ENCODE measurements at regions not wholly inside any gene's neighbourhood (a gene's known extent, or its start where the extent isn't known, plus 50 kb on each side); places are given as distances from the start of the nearest gene placed in this dataset.
"Not testable (repeated sequence)": the region's sequence is repeated elsewhere in the genome, so short reads cannot be mapped to it uniquely, and the experiment has no call there.

DNA sequence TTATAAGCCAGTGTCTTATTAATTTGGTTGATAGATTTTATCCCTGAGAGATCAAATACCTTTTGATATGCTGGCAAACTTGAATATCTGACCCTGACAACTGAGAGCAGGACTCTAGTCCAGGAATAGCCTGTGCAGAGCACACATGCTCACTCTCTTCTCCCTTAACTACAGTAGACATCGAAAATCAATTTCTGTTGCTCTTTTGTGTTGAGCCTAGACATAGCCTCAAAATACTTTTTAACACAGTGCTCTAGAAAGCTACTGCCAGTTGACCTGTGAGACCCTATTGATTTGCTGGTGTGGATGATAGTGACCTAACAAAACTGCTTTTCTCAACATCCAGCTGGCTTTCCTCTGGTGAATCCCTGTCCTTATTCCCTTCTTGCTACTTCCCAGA is 86.4 kb upstream of the ANKRD28 start:
- TF ChIP-seq JUND (IDR thresholded peaks at IDR 0.05; ENCODE audit: low read depth), result no peak
- DNase-seq (ENCODE audit: low read depth in 1 of 2, low spot score in 1 of 2), result no peak
- in situ Hi-C loops (cut with HindIII; ENCODE audit: low pct_unique_long_range_greater_than_20kb, low sequenced_read_pairs), result no loop called here

DNA sequence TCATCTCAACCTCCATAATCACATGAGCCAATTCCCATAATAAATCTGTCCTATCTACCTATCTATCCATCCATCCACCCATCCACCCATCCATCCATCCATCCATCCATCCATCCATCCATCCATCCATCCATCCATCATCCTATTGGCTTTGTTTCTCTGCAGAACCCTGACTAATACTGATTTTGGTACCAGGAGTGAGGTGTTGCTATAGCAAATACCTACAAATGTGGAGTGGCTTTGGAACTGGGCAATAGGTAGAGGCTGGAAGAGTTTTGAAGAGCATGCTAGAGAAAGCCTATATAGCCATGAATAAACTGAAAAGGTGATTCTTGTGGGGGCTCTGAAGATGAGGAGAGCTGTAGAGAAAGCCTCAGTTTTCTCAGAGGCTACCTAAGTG is 88.7 kb upstream of the ANKRD28 start:
- TF ChIP-seq JUND (IDR thresholded peaks at IDR 0.05; ENCODE audit: low read depth), result no peak
- DNase-seq (ENCODE audit: low read depth in 1 of 2, low spot score in 1 of 2), result no peak
- in situ Hi-C loops (cut with HindIII; ENCODE audit: low pct_unique_long_range_greater_than_20kb, low sequenced_read_pairs), result no loop called here

DNA sequence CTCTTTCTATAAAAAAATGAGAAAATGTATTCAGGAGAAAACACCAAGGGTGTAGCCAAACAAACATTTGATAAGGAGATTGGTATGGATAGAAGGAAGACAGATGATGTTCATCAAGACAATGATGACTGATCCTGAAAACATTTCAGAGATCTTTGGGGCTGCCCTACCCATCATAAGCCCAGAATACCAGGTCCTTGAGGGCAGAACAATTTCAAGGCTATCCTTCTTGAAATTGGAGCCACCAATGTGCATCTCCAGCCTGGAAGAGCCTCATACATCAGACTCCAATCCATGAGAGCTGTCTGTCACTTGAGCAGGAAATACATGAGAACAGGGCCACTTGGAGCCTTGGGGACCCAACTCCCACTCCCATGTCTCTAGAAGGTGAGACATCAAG is 89.5 kb upstream of the ANKRD28 start:
- no peak for TF ChIP-seq JUND (IDR thresholded peaks at IDR 0.05; ENCODE audit: low read depth)
- in situ Hi-C loops (cut with HindIII; ENCODE audit: low pct_unique_long_range_greater_than_20kb, low sequenced_read_pairs), result no loop called here
- DNase-seq (ENCODE audit: low read depth in 1 of 2, low spot score in 1 of 2), result no peak

DNA sequence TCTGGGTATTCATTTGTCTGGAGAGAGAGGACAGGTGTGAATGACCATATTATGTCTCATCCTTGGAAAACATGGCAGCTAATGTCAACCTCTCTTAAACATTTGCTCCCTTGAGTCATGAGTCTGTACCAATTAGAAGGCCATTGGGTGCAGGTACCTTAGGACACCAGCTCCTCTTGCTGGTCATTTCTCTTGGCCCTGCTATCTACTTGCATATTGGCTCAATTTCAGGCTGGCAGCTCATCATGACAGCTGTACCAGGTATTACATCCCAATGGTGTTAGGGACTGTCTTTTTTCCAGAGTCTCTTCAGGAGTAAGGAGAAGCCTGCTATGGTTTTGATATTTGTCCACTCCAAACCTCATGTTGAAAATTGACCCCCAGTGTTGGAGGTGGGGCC is 92.2 kb upstream of the ANKRD28 start:
- DNase-seq (ENCODE audit: low read depth in 1 of 2, low spot score in 1 of 2), result no peak
- in situ Hi-C loops (cut with HindIII; ENCODE audit: low pct_unique_long_range_greater_than_20kb, low sequenced_read_pairs), result no loop called here
- TF ChIP-seq JUND (IDR thresholded peaks at IDR 0.05; ENCODE audit: low read depth), result no peak

DNA sequence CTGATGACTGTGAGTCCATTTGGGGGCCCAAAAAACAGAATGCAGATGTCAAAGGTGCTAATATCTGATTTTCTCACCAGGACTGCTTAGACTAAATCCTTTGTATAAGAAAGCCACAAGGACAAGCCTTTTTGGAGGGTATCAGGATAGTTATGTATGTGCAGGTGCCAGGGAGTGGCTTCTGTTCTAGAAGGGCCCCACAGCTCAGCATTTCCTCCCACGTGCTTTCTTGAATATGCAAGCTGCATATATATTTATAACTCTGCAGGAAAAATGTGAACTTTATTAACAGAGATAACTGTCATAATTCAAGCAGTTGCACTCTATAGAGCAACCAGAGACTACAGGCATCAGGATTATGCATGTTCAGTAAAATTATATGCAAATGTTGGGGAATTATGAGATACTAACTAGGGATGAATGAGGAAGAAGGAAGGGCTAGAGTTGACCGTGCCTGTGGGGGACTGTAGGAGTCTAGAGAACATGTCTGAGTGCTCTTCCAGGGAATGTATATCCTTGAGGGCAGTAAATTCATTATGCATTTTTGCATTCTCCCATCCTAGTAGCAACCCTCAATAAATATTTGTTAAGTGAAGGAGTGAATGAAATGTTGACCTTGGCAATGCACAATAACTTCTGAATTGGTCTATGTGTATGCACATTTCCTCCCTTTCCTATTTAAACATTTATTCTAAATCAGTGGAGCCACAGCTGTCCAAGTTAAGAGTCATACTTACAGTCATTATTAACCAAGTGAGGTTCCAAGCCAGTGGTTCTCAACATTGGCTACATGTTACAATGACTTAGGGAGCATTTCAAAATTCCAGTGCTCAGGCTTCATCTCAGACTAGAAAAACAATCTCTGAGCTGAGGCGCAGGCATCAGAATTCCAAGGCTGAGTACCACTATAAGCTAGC is 94.8 kb upstream of the ANKRD28 start:
- DNase-seq (ENCODE audit: low read depth in 1 of 2, low spot score in 1 of 2), result peak in 1 of 2 experiments; percentile 89
- no peak for TF ChIP-seq JUND (IDR thresholded peaks at IDR 0.05; ENCODE audit: low read depth)

DNA sequence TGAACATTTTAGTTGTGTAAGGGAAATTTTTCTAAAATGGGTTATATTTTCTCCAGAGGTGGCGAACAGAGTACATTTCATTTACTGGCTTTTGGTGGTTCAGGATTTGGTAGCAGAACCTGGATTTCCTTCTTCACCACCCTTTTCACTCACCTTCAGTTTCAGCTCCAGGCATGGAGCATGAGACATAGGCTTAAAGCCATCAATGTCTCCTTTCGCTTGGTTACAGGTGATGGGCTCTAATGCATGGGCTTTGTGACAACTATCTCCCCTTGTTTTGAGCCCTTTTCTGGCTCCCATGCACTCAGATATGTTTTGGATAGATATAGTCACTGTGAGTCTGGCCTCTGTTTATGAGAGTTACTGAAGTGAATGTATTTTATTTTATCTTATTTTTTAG is 96.6 kb upstream of the ANKRD28 start:
- in situ Hi-C loops (cut with HindIII; ENCODE audit: low pct_unique_long_range_greater_than_20kb, low sequenced_read_pairs), result no loop called here
- DNase-seq (ENCODE audit: low read depth in 1 of 2, low spot score in 1 of 2), result no peak
- TF ChIP-seq JUND (IDR thresholded peaks at IDR 0.05; ENCODE audit: low read depth), result no peak

More for the DNA sequence above, 94.8 kb upstream of the ANKRD28 start:
- in situ Hi-C loops (cut with HindIII; ENCODE audit: low pct_unique_long_range_greater_than_20kb, low sequenced_read_pairs), result no loop called here

DNA sequence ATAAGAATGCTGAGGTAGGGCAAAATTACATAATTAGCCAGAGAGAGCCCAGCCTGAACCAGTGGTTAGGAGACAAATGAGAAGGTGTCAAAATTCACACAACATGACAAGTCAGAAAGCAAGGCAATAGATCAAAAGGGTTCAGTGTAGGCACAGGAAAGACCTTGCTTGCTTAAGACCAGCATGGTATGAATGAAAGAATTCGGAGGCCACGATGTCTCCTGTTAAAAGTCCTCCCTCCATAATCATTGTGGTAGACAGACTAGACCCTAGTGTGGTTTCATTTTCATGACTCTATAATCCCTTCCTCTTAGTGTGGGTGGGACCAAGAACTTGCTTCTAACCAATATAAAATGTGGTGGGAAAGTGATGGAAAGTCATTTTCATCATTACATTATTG is 98.7 kb upstream of the ANKRD28 start:
- DNase-seq (ENCODE audit: low read depth in 1 of 2, low spot score in 1 of 2), result no peak
- in situ Hi-C loops (cut with HindIII; ENCODE audit: low pct_unique_long_range_greater_than_20kb, low sequenced_read_pairs), result no loop called here
- no peak for TF ChIP-seq JUND (IDR thresholded peaks at IDR 0.05; ENCODE audit: low read depth)

DNA sequence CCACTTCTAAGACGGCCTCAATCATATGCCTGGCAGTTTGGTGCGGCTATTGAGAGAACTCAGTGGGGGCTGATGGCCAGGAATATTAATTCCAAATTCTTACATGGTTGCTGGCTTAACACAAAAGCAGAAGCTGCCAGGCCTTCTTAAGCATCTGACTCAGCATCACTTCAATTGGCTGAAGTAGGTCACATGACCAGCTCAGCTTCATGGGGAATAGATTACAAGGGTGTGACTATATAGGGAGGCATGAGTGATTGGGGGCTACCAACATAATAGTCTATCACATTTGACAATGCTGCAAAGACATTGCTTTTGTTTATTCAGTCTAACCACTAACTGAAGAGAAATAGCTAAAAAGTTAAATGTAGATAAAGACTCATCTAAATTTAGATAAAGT is 101.6 kb upstream of the ANKRD28 start:
- in situ Hi-C loops (cut with HindIII; ENCODE audit: low pct_unique_long_range_greater_than_20kb, low sequenced_read_pairs), result no loop called here
- no peak for DNase-seq (ENCODE audit: low read depth in 1 of 2, low spot score in 1 of 2)
- TF ChIP-seq JUND (IDR thresholded peaks at IDR 0.05; ENCODE audit: low read depth), result no peak

DNA sequence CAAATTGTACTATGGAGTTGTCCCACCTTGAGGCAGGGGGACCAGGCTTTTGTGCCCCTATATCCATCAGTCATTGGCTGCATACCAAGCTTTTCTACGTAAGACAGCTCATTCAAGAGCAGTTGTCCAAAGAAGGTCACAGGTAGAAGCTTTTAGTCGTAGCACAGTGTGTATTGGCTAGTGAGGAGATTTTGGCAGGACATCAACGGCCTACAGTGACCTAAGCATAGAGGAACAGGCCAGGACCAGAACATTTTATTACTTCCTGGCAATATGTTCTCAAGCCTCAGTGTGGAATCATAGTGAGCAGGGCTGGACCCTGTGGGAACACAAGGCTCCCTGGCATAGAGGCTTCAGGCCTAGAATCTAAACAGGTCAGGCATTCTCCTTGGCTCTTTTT is 105.4 kb upstream of the ANKRD28 start:
- TF ChIP-seq JUND (IDR thresholded peaks at IDR 0.05; ENCODE audit: low read depth), result no peak
- peak in 1 of 2 experiments; percentile 28 for DNase-seq (ENCODE audit: low read depth in 1 of 2, low spot score in 1 of 2)
- in situ Hi-C loops (cut with HindIII; ENCODE audit: low pct_unique_long_range_greater_than_20kb, low sequenced_read_pairs), result no loop called here

DNA sequence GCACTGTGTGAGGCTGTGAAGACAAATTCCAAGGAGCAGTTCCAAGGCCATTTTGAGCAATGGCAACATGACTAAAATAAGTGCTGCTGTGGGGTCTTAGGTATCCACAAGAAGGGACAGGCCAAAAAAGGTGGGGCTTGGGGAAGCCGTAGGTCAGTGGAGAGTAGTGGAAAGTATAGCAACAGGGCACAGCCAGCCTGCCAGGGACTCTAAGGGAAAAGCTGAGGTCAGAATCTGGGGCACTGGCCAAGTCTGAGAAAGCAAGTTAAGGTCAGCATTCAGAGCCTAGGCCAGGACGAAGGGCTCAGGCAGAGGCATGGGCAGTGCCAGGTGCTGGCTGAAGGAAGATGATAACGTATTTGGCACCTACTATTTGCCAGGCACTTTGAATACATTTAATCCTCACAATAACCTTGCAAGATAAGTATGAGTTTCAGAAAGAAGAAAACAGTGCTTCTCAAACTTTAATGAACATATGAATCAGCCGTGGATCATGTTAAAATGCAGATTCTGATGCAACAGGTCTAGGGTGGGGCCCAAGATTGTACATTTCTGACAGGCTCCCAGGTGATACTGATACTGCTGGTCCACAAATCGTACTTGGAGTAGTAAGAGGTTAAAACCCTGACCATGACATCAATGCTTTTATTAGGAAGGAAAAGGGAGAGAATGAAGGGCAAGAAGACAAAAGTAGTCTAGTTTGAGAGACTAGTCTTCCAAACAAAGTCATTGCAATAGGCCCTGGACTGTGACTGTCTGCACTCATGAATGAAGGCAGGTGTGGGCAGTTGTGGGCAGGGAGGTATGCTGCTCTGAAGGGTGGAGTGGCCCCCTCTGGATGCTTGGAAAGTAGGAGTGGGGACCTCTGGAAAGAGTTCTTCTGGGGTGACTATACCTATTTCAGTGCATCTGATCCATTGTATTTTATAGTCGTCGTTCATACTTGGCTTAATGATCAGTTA is 106.3 kb upstream of the ANKRD28 start:
- no peak for TF ChIP-seq JUND (IDR thresholded peaks at IDR 0.05; ENCODE audit: low read depth)
- in situ Hi-C loops (cut with HindIII; ENCODE audit: low pct_unique_long_range_greater_than_20kb, low sequenced_read_pairs), result no loop called here
- no peak for DNase-seq (ENCODE audit: low read depth in 1 of 2, low spot score in 1 of 2)

DNA sequence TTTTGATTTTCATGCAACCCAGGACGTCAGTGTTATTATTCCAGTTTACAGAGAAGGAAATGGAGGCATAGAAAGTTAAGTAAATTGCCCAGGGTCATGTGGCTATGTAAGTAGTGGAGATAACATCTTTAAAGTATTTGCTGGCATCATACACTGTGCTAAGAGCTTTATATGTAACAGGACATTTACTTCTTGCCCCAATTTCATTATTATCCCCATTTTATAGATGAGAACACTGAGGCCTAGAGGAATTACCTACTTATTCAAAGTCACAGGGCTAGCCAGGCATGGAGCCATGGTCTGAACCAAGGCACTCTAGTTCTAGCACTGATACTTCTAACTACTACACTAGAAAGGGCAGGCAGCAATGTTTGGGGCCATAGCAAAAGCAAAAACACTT is 107.3 kb upstream of the ANKRD28 start:
- DNase-seq (ENCODE audit: low read depth in 1 of 2, low spot score in 1 of 2), result peak in 1 of 2 experiments; percentile 63
- in situ Hi-C loops (cut with HindIII; ENCODE audit: low pct_unique_long_range_greater_than_20kb, low sequenced_read_pairs), result no loop called here
- 0 out of 2 replicates have a peak, but pooled peaks have one; percentile 18 for TF ChIP-seq JUND (IDR thresholded peaks at IDR 0.05; ENCODE audit: low read depth)

DNA sequence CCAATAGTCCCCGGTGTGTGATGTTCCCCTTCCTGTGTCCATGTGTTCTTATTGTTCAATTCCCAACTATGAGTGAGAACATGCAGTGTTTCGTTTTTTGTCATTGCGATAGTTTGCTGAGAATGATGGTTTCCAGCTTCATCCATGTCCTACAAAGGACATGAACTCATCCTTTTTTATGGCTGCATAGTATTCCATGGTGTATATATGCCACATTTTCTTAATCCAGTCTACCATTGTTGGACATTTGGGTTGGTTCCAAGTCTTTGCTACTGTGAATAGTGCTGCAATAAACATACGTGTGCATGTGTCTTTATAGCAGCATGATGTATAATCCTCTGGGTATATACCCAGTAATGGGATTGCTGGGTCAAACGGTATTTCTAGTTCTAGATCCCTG is 109.6 kb upstream of the ANKRD28 start:
- DNase-seq (ENCODE audit: low read depth in 1 of 2, low spot score in 1 of 2); in situ Hi-C loops (cut with HindIII; ENCODE audit: low pct_unique_long_range_greater_than_20kb, low sequenced_read_pairs): not testable (repeated sequence)

DNA sequence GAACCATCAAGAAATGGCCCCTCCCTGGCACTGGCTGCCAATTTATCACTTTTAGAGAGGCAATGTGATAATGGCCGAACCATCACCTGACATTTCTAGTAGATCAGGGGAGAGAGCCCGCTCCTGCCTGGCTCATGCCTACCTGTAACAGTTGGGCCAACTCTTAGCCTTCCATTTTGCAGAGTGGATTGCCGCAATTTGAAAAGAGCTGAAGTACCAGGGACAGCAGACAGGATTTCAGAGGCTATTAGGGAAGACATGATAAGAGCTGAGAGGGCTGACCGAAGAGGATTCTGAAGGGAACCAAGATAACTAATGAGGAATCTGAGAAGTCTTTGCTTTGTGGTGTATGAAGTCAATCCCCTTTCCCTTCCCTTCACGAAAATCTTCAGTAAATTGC is 121.2 kb upstream of the ANKRD28 start:
- TF ChIP-seq JUND (IDR thresholded peaks at IDR 0.05; ENCODE audit: low read depth), result no peak
- DNase-seq (ENCODE audit: low read depth in 1 of 2, low spot score in 1 of 2), result no peak
- in situ Hi-C loops (cut with HindIII; ENCODE audit: low pct_unique_long_range_greater_than_20kb, low sequenced_read_pairs), result no loop called here
